Trophoblast cell (in vitro differentiated cells and primary cell): ENCODE measurements at regions not wholly inside any gene's neighbourhood (a gene's known extent, or its start where the extent isn't known, plus 50 kb on each side); places are given as distances from the start of the nearest gene placed in this dataset.

Source experiments
- DNase-seq, 2 donors: peaks; one replicate each; pipeline ENCODE4 v3.0.0-alpha.2; 2016
- H2AFZ ChIP-seq: 2 replicates; pipeline ENCODE4 v1.6.1; 2013; ENCODE audit warnings: low read length, moderate library complexity, mild to moderate bottlenecking; ENCODE audit not compliant: insufficient read depth, poor library complexity
- H2AK5ac ChIP-seq: 2 replicates; pipeline ENCODE4 v1.6.1; 2013; ENCODE audit warnings: mild to moderate bottlenecking, low read length
- H2BK120ac ChIP-seq: 2 replicates; pipeline ENCODE4 v1.6.1; 2013; ENCODE audit warnings: low read length, mild to moderate bottlenecking, moderate library complexity; ENCODE audit not compliant: insufficient read depth, poor library complexity
- H2BK12ac ChIP-seq: 2 replicates; pipeline ENCODE4 v1.6.1; 2013; ENCODE audit warnings: mild to moderate bottlenecking, low read length, moderate library complexity
- H2BK5ac ChIP-seq: 2 replicates; pipeline ENCODE4 v1.6.1; 2013; ENCODE audit warnings: low read length, low read depth, moderate library complexity, mild to moderate bottlenecking; ENCODE audit not compliant: poor library complexity
- H3K14ac ChIP-seq: 2 replicates; pipeline ENCODE4 v1.6.1; 2013; ENCODE audit warnings: mild to moderate bottlenecking, low read length
- H3K18ac ChIP-seq: 2 replicates; pipeline ENCODE4 v1.6.1; 2013; ENCODE audit warnings: mild to moderate bottlenecking, low read length
- H3K23ac ChIP-seq: 2 replicates; pipeline ENCODE4 v1.6.1; 2013; ENCODE audit warnings: low read length
- H3K27ac ChIP-seq: 2 replicates; pipeline ENCODE4 v1.5.1; 2013; ENCODE audit warnings: low read depth, mild to moderate bottlenecking, inconsistent platforms, low read length, moderate library complexity
- H3K27me3 ChIP-seq: 2 replicates; pipeline ENCODE4 v1.6.1; 2013; ENCODE audit warnings: inconsistent platforms, mild to moderate bottlenecking, low read length, moderate library complexity; ENCODE audit not compliant: insufficient read depth
- H3K36me3 ChIP-seq, 2 experiments: 1 replicate in 1 of 2; 2 replicates in 1 of 2; pipeline ENCODE4 v1.6.1; 2013; ENCODE audit warnings: low read length in 2 of 2, mild to moderate bottlenecking in 2 of 2, moderate library complexity in 1 of 2; ENCODE audit not compliant: insufficient read depth in 2 of 2, control insufficient read depth in 1 of 2
- H3K4ac ChIP-seq: 2 replicates; pipeline ENCODE4 v1.6.1; 2013; ENCODE audit warnings: low read depth, mild to moderate bottlenecking, low read length, moderate library complexity
- H3K4me1 ChIP-seq, 2 experiments: 1 replicate in 1 of 2; 2 replicates in 1 of 2; pipeline ENCODE4 v1.6.1; 2013; ENCODE audit warnings: low read length in 2 of 2, mild to moderate bottlenecking in 2 of 2, moderate library complexity in 1 of 2; ENCODE audit not compliant: insufficient read depth in 2 of 2, control insufficient read depth in 1 of 2
- H3K4me2 ChIP-seq: 2 replicates; pipeline ENCODE4 v1.6.1; 2013; ENCODE audit warnings: inconsistent platforms, mild to moderate bottlenecking, low read length, moderate library complexity
- H3K4me3 ChIP-seq: 2 replicates; pipeline ENCODE4 v1.5.1; 2013; ENCODE audit warnings: mild to moderate bottlenecking, low read depth, low read length, inconsistent platforms
- H3K79me1 ChIP-seq: one replicate; pipeline ENCODE4 v1.6.1; 2013; ENCODE audit warnings: low read length
- H3K79me2 ChIP-seq: 2 replicates; pipeline ENCODE4 v1.6.1; 2013; ENCODE audit warnings: low read length, mild to moderate bottlenecking; ENCODE audit not compliant: control insufficient read depth, insufficient read depth, poor library complexity
- H3K9ac ChIP-seq: 2 replicates; pipeline ENCODE4 v1.6.1; 2013; ENCODE audit warnings: mild to moderate bottlenecking, low read length
- H3K9me3 ChIP-seq: 2 replicates; pipeline ENCODE4 v1.6.1; 2013; ENCODE audit warnings: low read depth, mild to moderate bottlenecking, control low read depth, inconsistent platforms, low read length; ENCODE audit not compliant: insufficient read depth
- H4K12ac ChIP-seq: 2 replicates; pipeline ENCODE4 v1.6.1; 2013; ENCODE audit warnings: low read depth, mild to moderate bottlenecking, low read length, moderate library complexity
- H4K8ac ChIP-seq: 2 replicates; pipeline ENCODE4 v1.6.1; 2013; ENCODE audit warnings: low read depth, mild to moderate bottlenecking, low read length, moderate library complexity
- H4K91ac ChIP-seq: one replicate; pipeline ENCODE4 v1.6.1; 2013; ENCODE audit warnings: low read depth, mild to moderate bottlenecking, low read length, moderate library complexity
- WGBS: extraction: QIAGEN DNeasy Blood & Tissue Kit; methylation state at CpG from one replicate; pipeline ENCODE4 v1.1.7; 2013; ENCODE audit warnings: missing lambda C conversion rate; ENCODE audit not compliant: insufficient read length, insufficient coverage; ENCODE audit errors: extremely low coverage; 5-methylcytosine and 5-hydroxymethylcytosine counted together

DNA sequence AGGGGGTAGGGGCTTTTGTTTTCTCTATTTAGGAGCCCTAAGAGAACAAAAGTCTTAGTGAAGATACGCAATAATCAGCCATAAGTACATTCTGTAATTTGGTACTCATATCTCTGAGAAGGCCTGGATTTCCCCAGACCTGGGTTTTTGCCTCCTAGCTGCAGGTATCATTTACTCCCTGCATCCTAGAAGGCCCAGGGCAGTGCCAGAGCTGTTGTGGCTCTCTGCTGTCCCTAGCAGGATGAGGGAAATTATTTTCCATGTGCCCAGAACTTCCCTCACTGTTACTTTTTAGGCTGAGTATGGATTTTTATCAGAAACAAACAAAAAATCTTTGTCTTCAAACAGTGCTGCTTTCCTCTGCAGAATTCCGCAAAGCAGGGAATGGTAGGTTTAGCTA, 192.5 kb upstream of the SYT1 start:
- Histone ChIP-seq H2BK12ac (no peak overlapping the region), H3K4me2 (no peak overlapping the region), H4K12ac (no peak overlapping the region), H3K27me3 (no peaks in the 10 kb centered on the region), H2AFZ (no peak overlapping the region), H4K91ac (no peak overlapping the region), H3K18ac (no peak overlapping the region), H2AK5ac (no peak overlapping the region), H3K9ac (no peak overlapping the region), H3K14ac (no peak overlapping the region), H3K27ac (no peak overlapping the region), H3K23ac (no peak overlapping the region), H3K4me3 (no peak overlapping the region), H2BK120ac (no peak overlapping the region), H2BK5ac (no peak overlapping the region), H3K4me1 (no peaks in the 10 kb centered on the region), H3K79me1 (no peaks in the 10 kb centered on the region), H3K79me2 (no peaks in the 10 kb centered on the region), H3K9me3 (no peaks in the 10 kb centered on the region), H3K36me3 (no peaks in the 10 kb centered on the region), H4K8ac (no peak overlapping the region), H3K4ac (no peak overlapping the region)
- no peak for DNase-seq
- WGBS: no CpG with 5 or more reads among the region's 2 CpGs

DNA sequence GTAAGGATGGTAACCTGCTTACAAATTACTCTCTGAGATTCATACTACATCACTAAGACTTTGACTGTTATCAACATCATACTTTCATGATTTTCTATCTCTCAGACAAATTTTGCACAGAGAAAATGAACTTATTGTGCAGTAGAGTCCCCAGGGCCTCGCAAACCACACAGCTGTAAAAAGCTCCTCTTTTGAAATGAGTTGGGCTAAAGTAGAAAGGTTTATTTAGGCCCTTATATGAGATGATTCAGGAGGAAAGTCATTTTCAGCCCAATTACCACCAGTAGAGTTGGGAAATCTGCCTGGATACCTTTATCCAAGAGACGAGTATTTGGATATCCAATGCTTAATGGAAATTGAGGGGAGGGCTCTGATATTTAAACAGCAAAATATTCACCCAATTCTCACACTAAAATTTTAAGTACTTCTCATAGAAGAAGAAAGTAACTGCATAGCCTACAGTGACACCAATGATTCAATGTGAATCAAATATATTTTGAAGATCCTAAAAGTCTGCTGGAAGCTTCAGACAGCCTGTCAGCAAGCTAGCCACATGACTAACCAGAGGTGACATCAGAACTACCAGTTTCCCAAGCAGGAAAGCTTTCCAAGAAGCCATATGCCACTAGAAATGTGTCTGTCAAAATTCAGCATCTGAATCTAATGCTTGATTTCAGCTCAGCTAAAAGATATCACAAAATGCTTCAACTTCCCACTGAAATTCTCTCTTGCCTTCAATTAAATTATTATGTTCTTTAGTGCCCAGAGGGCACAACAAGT, 190.1 kb upstream of the SYT1 start:
- H4K12ac ChIP-seq: no peak overlapping the region
- no peaks in the 10 kb centered on the region for H3K79me2 ChIP-seq
- no peak overlapping the region for H3K9ac ChIP-seq
- H3K4me2 ChIP-seq: no peak overlapping the region
- H2AFZ ChIP-seq: no peak overlapping the region
- no peak overlapping the region for H4K8ac ChIP-seq
- H3K18ac ChIP-seq: no peak overlapping the region
- no peaks in the 10 kb centered on the region for H3K79me1 ChIP-seq
- H3K4ac ChIP-seq: no peak overlapping the region
- no peak overlapping the region for H2AK5ac ChIP-seq
- no CpG with 5 or more reads among the region's 2 CpGs for WGBS
- no peaks in the 10 kb centered on the region for H3K4me1 ChIP-seq
- H3K9me3 ChIP-seq: no peaks in the 10 kb centered on the region
- H3K36me3 ChIP-seq: no peaks in the 10 kb centered on the region
- H3K27me3 ChIP-seq: no peaks in the 10 kb centered on the region
- H3K23ac ChIP-seq: no peak overlapping the region
- peak; percentile 16 to 33 for DNase-seq
- H2BK12ac ChIP-seq: no peak overlapping the region
- no peak overlapping the region for H2BK5ac ChIP-seq
- H4K91ac ChIP-seq: no peak overlapping the region
- no peak overlapping the region for H3K14ac ChIP-seq
- H3K4me3 ChIP-seq: no peak overlapping the region
- H3K27ac ChIP-seq: no peak overlapping the region
- no peak overlapping the region for H2BK120ac ChIP-seq

DNA sequence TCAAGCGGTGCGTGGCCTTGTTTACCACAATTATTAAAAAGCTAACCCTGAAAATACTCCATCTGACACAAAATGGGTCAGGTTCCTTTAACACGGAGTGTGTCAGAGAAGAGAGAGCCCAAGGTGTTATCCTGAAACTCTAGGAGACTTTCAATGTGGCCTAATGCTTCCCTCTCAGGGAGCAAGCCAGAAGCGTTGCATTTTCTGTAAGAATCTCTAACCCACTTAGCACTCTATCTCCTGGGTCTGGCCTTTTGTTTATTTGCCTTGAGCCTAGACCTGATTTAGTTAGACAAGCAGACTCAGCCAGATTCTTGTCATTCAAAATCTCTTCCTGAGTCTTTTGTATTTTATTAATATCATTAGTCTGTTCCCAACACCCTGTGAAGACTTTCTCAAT, 184.0 kb upstream of the SYT1 start:
- H2AK5ac ChIP-seq: no peak overlapping the region
- no CpG with 5 or more reads among the region's 4 CpGs for WGBS
- H2BK12ac ChIP-seq: no peak overlapping the region

DNA sequence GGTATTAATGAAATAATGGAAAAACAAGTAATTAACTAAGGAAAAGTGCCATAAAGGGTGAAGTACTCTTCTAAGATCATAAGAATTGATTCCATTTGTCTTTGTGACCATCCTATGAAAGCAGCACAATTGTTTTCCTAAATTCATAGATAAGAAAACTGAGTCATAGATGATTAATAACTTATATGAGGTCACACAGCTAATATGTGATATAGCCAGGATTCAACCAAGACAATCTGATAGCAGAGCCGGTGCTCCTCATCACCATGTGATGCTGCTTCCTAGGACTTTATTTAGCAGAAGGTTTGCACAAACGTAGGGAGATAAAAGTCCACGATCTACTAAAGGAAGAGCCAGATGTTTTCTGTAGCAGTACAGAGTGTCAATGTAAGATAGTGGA, 181.5 kb upstream of the SYT1 start:
- H2AK5ac ChIP-seq: no peak overlapping the region
- H3K18ac ChIP-seq: no peak overlapping the region
- no peak overlapping the region for H4K12ac ChIP-seq
- no peak overlapping the region for H3K9ac ChIP-seq
- H2BK12ac ChIP-seq: no peak overlapping the region
- no peak for DNase-seq
- H3K27ac ChIP-seq: no peak overlapping the region
- H4K8ac ChIP-seq: no peak overlapping the region
- H3K14ac ChIP-seq: no peak overlapping the region
- no peak overlapping the region for H4K91ac ChIP-seq
- no peak overlapping the region for H3K23ac ChIP-seq
- no peak overlapping the region for H3K4ac ChIP-seq
- no peaks in the 10 kb centered on the region for H3K27me3 ChIP-seq
- H2BK5ac ChIP-seq: no peak overlapping the region
- no peak overlapping the region for H3K4me2 ChIP-seq
- no peaks in the 10 kb centered on the region for H3K79me1 ChIP-seq
- H3K4me3 ChIP-seq: no peak overlapping the region
- H3K36me3 ChIP-seq: no peaks in the 10 kb centered on the region
- no peaks in the 10 kb centered on the region for H3K4me1 ChIP-seq
- no peaks in the 10 kb centered on the region for H3K79me2 ChIP-seq
- no CpG with 5 or more reads among the region's 3 CpGs for WGBS
- H2AFZ ChIP-seq: no peak overlapping the region
- no peak overlapping the region for H2BK120ac ChIP-seq
- H3K9me3 ChIP-seq: no peaks in the 10 kb centered on the region

More for the DNA sequence above, 184.0 kb upstream of the SYT1 start:
- no peak for DNase-seq
- no peak overlapping the region for H3K4me2 ChIP-seq
- no peaks in the 10 kb centered on the region for H3K27me3 ChIP-seq
- H3K9me3 ChIP-seq: no peaks in the 10 kb centered on the region
- H3K23ac ChIP-seq: no peak overlapping the region
- no peak overlapping the region for H3K9ac ChIP-seq
- H3K18ac ChIP-seq: no peak overlapping the region
- H3K4me3 ChIP-seq: no peak overlapping the region
- no peaks in the 10 kb centered on the region for H3K4me1 ChIP-seq
- no peak overlapping the region for H2BK5ac ChIP-seq
- no peak overlapping the region for H3K14ac ChIP-seq
- no peak overlapping the region for H3K4ac ChIP-seq
- H4K91ac ChIP-seq: no peak overlapping the region
- H4K8ac ChIP-seq: no peak overlapping the region
- no peak overlapping the region for H2BK120ac ChIP-seq
- H3K27ac ChIP-seq: no peak overlapping the region
- H2AFZ ChIP-seq: no peak overlapping the region
- H3K36me3 ChIP-seq: no peaks in the 10 kb centered on the region
- H3K79me1 ChIP-seq: no peaks in the 10 kb centered on the region
- H4K12ac ChIP-seq: no peak overlapping the region
- H3K79me2 ChIP-seq: no peaks in the 10 kb centered on the region
